K562 (cell line): ENCODE measurements at regions not wholly inside any gene's neighbourhood (a gene's known extent, or its start where the extent isn't known, plus 50 kb on each side); places are given as distances from the start of the nearest gene placed in this dataset.

Source experiments
- BRD9 ChIP-seq: fragments of 450-650 bp; IDR thresholded peaks from 2 replicates; pipeline ENCODE4 v1.6.1; 2018; ENCODE audit warnings: low read depth; ENCODE audit not compliant: partially characterized antibody
- FUS ChIP-seq: fragments of 200-400 bp; formaldehyde crosslinking; optimal IDR thresholded peaks from 2 replicates; pipeline ENCODE3; 2017; ENCODE audit warnings: low read depth, low read length
- HDAC3 ChIP-seq: fragments of 450-650 bp; IDR thresholded peaks from 2 replicates; pipeline ENCODE4 v1.6.1; 2018; ENCODE audit warnings: borderline replicate concordance, mild to moderate bottlenecking, moderate library complexity; ENCODE audit not compliant: partially characterized antibody
- HSF4 ChIP-seq: fragments of 250-450 bp; sonication (Bioruptor Pico); IDR thresholded peaks from 2 replicates; pipeline ENCODE4 v2.1.2; 2022; ENCODE audit warnings: mild to moderate bottlenecking, moderate library complexity, borderline replicate concordance
- KLF10 ChIP-seq: fragments of 250-450 bp; sonication (Bioruptor Pico); IDR thresholded peaks from 2 replicates; pipeline ENCODE4 v1.6.1; 2021; ENCODE audit warnings: matching md5 sums
- MEF2A ChIP-seq: IDR thresholded peaks from 2 replicates; pipeline ENCODE4 v1.6.1; 2011; ENCODE audit warnings: low read depth, mild to moderate bottlenecking, low read length, moderate library complexity; ENCODE audit not compliant: control insufficient read depth
- MEF2D ChIP-seq: conservative IDR thresholded peaks from 2 replicates; pipeline ENCODE4 v1.6.1; 2016; ENCODE audit warnings: low read depth, missing genetic modification characterization, missing compliant biosample characterization
- NFRKB ChIP-seq: fragments of 450-650 bp; IDR thresholded peaks from 2 replicates; pipeline ENCODE4 v1.6.1; 2016; ENCODE audit warnings: low read depth
- SAFB2 ChIP-seq: fragments of 200-400 bp; formaldehyde crosslinking; IDR thresholded peaks from 2 replicates; pipeline ENCODE4 v1.6.1; 2018; ENCODE audit warnings: borderline replicate concordance, low read length, low read depth, moderate library complexity; ENCODE audit not compliant: severe bottlenecking
- XRCC5 ChIP-seq: fragments of 200-400 bp; formaldehyde crosslinking; IDR thresholded peaks from 2 replicates; pipeline ENCODE4 v1.6.1; 2017; ENCODE audit warnings: low read depth, mild to moderate bottlenecking, low read length
- TF ChIP-seq, protein P1 (sequence below): fragments of 200-600 bp; sonication (generic); IDR thresholded peaks from one replicate; pipeline ENCODE4 v1.6.1; 2012; ENCODE audit warnings: mild to moderate bottlenecking, low read depth, low read length, inconsistent platforms

DNA sequence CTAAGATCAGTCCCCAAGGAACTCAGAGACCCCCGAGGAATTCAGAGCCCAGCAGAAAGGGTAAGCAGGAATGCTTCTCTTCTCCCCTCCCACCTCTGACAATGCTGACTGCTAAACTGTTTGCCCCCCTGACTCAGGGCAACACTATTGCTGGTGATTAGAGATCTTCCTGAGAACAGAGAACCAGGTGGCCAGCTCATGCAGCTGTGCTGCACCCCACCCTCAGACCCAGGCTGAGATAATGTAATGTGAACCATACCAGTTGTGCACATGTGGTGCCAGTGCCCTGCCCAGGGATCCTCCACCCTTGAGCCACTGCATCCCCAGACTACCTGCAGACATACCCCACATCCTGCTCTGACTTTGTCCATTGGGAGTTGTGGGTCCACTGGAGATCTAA lies 139.1 kb upstream of the ARG1 start (continued):
- no peak for TF ChIP-seq XRCC5
- no peak for TF ChIP-seq FUS
- TF ChIP-seq KLF10 (CRISPR knock-in tag): no peak
- TF ChIP-seq SAFB2: no peak
- TF ChIP-seq MEF2D (tag): no peak
- TF ChIP-seq, protein P1, sequence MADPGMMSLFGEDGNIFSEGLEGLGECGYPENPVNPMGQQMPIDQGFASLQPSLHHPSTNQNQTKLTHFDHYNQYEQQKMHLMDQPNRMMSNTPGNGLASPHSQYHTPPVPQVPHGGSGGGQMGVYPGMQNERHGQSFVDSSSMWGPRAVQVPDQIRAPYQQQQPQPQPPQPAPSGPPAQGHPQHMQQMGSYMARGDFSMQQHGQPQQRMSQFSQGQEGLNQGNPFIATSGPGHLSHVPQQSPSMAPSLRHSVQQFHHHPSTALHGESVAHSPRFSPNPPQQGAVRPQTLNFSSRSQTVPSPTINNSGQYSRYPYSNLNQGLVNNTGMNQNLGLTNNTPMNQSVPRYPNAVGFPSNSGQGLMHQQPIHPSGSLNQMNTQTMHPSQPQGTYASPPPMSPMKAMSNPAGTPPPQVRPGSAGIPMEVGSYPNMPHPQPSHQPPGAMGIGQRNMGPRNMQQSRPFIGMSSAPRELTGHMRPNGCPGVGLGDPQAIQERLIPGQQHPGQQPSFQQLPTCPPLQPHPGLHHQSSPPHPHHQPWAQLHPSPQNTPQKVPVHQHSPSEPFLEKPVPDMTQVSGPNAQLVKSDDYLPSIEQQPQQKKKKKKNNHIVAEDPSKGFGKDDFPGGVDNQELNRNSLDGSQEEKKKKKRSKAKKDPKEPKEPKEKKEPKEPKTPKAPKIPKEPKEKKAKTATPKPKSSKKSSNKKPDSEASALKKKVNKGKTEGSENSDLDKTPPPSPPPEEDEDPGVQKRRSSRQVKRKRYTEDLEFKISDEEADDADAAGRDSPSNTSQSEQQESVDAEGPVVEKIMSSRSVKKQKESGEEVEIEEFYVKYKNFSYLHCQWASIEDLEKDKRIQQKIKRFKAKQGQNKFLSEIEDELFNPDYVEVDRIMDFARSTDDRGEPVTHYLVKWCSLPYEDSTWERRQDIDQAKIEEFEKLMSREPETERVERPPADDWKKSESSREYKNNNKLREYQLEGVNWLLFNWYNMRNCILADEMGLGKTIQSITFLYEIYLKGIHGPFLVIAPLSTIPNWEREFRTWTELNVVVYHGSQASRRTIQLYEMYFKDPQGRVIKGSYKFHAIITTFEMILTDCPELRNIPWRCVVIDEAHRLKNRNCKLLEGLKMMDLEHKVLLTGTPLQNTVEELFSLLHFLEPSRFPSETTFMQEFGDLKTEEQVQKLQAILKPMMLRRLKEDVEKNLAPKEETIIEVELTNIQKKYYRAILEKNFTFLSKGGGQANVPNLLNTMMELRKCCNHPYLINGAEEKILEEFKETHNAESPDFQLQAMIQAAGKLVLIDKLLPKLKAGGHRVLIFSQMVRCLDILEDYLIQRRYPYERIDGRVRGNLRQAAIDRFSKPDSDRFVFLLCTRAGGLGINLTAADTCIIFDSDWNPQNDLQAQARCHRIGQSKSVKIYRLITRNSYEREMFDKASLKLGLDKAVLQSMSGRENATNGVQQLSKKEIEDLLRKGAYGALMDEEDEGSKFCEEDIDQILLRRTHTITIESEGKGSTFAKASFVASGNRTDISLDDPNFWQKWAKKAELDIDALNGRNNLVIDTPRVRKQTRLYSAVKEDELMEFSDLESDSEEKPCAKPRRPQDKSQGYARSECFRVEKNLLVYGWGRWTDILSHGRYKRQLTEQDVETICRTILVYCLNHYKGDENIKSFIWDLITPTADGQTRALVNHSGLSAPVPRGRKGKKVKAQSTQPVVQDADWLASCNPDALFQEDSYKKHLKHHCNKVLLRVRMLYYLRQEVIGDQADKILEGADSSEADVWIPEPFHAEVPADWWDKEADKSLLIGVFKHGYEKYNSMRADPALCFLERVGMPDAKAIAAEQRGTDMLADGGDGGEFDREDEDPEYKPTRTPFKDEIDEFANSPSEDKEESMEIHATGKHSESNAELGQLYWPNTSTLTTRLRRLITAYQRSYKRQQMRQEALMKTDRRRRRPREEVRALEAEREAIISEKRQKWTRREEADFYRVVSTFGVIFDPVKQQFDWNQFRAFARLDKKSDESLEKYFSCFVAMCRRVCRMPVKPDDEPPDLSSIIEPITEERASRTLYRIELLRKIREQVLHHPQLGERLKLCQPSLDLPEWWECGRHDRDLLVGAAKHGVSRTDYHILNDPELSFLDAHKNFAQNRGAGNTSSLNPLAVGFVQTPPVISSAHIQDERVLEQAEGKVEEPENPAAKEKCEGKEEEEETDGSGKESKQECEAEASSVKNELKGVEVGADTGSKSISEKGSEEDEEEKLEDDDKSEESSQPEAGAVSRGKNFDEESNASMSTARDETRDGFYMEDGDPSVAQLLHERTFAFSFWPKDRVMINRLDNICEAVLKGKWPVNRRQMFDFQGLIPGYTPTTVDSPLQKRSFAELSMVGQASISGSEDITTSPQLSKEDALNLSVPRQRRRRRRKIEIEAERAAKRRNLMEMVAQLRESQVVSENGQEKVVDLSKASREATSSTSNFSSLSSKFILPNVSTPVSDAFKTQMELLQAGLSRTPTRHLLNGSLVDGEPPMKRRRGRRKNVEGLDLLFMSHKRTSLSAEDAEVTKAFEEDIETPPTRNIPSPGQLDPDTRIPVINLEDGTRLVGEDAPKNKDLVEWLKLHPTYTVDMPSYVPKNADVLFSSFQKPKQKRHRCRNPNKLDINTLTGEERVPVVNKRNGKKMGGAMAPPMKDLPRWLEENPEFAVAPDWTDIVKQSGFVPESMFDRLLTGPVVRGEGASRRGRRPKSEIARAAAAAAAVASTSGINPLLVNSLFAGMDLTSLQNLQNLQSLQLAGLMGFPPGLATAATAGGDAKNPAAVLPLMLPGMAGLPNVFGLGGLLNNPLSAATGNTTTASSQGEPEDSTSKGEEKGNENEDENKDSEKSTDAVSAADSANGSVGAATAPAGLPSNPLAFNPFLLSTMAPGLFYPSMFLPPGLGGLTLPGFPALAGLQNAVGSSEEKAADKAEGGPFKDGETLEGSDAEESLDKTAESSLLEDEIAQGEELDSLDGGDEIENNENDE: no peak
- no peak for TF ChIP-seq NFRKB
- no peak for TF ChIP-seq BRD9
- no peak for TF ChIP-seq HDAC3
- no peak for TF ChIP-seq MEF2A
- no peak for TF ChIP-seq HSF4 (CRISPR knock-in tag)
